ENCODE measurements at regions not wholly inside any gene's neighbourhood (a gene's known extent, or its start where the extent isn't known, plus 50 kb on each side); places are given as distances from the start of the nearest gene placed in this dataset.

GRCh38 chr5:10077791-10078545, 171.7 kb downstream of the ATPSCKMT start:
- peak; percentile 86 for DNase-seq (ENCODE audit: low read depth in 2 of 2)

GRCh38 chr5:10073441-10074104, 176.1 kb downstream of the ATPSCKMT start:
- DNase-seq (ENCODE audit: low read depth in 2 of 2), result no peak

GRCh38 chr5:10069637-10070313, 179.9 kb downstream of the ATPSCKMT start:
- no peak for DNase-seq (ENCODE audit: low read depth in 2 of 2)

- DNase-seq (ENCODE audit: low read depth in 2 of 2), result no peak
These were observed 184.2 kb downstream of the ATPSCKMT start for GRCh38 chr5:10065428-10066000.

GRCh38 chr5:10064546-10065195, 185.0 kb downstream of the ATPSCKMT start:
- no peak for DNase-seq (ENCODE audit: low read depth in 2 of 2)

- DNase-seq (ENCODE audit: low read depth in 2 of 2), result no peak
These were observed 185.7 kb downstream of the ATPSCKMT start for GRCh38 chr5:10063997-10064396.

- no peak for DNase-seq (ENCODE audit: low read depth in 2 of 2)
These were observed 189.7 kb downstream of the ATPSCKMT start for GRCh38 chr5:10059980-10060379.

GRCh38 chr5:10059556-10059955, 190.1 kb downstream of the ATPSCKMT start:
- DNase-seq (ENCODE audit: low read depth in 2 of 2), result no peak

- DNase-seq (ENCODE audit: low read depth in 2 of 2), result no peak
These were observed 192.3 kb downstream of the ATPSCKMT start for GRCh38 chr5:10057356-10057755.

GRCh38 chr5:10056228-10056760, 193.4 kb downstream of the ATPSCKMT start:
- DNase-seq (ENCODE audit: low read depth in 2 of 2), result no peak

GRCh38 chr5:10049858-10050455, 199.7 kb downstream of the ATPSCKMT start:
- peak; percentile 28 to 45 for DNase-seq (ENCODE audit: low read depth in 2 of 2)

GRCh38 chr5:10046676-10047075, 203.0 kb downstream of the ATPSCKMT start:
- DNase-seq (ENCODE audit: low read depth in 2 of 2), result no peak

- no peak for DNase-seq (ENCODE audit: low read depth in 2 of 2)
These were observed 204.3 kb downstream of the ATPSCKMT start for GRCh38 chr5:10045376-10045775.

- DNase-seq (ENCODE audit: low read depth in 2 of 2), result peak; percentile 80
These were observed 213.4 kb downstream of the ATPSCKMT start for GRCh38 chr5:10036136-10036815.

- DNase-seq (ENCODE audit: low read depth in 2 of 2), result no peak
These were observed 215.7 kb downstream of the ATPSCKMT start for GRCh38 chr5:10034001-10034400.

GRCh38 chr5:10031817-10032216, 217.9 kb downstream of the ATPSCKMT start:
- DNase-seq (ENCODE audit: low read depth in 2 of 2), result no peak

- DNase-seq (ENCODE audit: low read depth in 2 of 2), result no peak
These were observed 219.4 kb downstream of the ATPSCKMT start for GRCh38 chr5:10030219-10030831.

- no peak for DNase-seq (ENCODE audit: low read depth in 2 of 2)
These were observed 226.2 kb downstream of the ATPSCKMT start for GRCh38 chr5:10023494-10023893.

- DNase-seq (ENCODE audit: low read depth in 2 of 2), result no peak
These were observed 228.4 kb downstream of the ATPSCKMT start for GRCh38 chr5:10021248-10021647.

- DNase-seq (ENCODE audit: low read depth in 2 of 2), result no peak
These were observed 230.5 kb downstream of the ATPSCKMT start for GRCh38 chr5:10019236-10019635.

Measured in fibroblast of skin of left quadriceps (primary cell).